OCI-M1 (cell line): ENCODE measurements at regions not wholly inside any gene's neighbourhood (a gene's known extent, or its start where the extent isn't known, plus 50 kb on each side); places are given as distances from the start of the nearest gene placed in this dataset.

Experiments used
- DNase-seq: peaks from one replicate; lab custom pipeline; 2025; lab: John Stamatoyannopoulos, UW

DNA sequence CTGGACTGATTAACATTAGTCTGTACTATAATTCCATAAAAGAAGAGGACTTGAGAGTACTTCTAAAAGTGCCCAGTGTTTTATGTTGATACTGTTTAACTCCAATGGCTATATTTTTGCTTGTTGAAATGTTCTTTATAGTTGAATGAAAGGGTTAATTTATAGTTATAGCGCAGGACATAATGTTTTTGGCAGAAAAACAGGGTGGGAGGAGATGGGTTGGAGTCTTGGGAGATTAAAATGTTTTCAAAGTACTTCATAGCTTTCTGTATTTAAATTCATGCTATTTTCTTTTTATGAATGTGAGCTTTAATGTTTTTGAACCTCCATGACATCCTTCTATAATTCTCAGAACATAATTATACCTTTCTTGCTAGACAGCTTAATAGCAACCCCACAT, 108.2 kb downstream of the CNTN3 start:
- no peak for DNase-seq

DNA sequence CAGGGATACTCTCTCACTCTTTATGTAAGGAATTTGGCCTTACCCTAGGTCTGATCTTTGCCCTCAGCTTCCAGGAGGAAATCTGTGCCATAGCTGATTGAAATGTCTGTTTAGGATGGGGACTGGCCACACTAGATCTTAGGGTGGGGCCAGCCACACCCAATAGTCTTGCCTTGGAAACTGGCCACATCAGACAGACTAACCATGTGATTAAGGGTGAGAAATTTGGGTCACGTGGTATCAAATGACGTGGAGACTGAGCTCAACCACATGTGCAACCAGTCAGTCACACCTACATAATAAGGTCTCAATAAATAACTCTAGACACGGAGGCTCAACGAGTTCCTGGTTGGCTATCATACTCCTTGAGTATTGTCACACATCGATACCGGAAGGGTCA, 113.5 kb downstream of the CNTN3 start:
- no peak for DNase-seq

DNA sequence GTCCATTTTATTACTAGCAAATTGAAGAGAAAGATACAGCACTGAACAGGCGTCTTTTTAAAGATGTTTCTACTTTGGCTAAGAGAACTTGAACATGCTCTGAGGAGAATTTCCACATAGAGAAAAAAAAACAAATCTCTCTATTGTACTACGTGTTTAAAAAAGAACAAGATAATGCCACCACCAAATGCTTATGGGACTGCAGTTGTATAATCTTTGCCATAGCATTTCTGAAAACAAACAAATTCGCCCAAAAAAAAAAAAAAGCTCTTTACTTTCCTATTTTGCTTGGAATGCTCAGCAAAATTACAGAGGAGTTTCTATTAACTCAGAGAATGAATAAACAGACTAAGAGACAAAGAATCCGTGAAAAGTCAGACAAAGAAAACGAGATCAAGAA, 114.2 kb downstream of the CNTN3 start:
- no peak for DNase-seq

DNA sequence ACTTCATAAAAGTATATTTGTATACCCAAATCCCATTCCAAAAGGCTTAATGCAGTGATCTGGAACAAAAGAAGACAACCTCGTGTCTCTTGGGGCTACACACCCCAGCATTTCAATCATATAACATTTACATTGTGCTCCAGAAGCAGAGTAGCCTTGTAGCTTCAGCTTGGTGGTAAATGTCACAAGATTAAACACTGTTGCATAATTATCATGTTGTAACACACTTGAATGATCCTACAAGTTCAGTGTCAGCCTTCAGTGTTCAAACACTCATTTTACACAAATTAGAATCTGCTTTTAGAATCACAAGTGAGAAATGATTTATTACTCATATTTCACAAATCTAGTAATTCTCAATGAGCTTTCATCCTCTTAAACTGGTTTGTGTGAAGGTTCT, 122.6 kb downstream of the CNTN3 start:
- DNase-seq = peak; percentile 4

DNA sequence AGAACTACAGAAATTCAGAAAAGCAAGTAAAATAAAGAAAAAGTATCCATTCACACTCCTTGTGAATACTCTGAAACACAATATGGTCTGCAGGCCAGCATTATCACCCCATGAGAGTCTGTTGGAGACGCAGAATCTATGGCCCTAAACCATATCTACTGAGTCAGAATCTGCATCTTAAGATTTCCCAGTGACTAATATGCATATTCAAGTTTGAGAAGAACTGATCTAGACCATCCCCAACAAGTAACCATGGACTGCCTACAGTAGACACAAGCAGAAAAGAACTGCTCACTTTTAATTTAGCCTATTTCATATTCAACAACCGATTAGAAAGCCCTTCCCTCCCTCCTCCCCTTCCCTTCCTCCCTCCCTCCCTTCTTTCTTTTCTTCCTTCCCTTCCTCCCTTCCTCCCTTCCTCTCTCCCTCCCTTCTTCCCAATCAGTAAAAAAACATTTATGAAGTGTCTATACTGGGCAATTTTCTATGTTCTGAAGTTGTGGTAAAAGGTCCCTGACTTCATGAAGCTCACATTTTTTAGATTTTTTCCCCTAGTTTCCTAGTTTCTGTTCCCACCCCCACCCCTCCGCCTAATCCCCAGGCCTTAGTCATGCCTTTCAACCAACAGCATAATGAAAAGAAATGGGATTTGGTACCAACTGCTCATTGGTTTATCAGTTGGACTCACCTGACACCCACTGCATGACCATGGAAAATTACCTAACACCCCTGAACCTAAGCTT, 125.2 kb downstream of the CNTN3 start:
- no peak for DNase-seq

DNA sequence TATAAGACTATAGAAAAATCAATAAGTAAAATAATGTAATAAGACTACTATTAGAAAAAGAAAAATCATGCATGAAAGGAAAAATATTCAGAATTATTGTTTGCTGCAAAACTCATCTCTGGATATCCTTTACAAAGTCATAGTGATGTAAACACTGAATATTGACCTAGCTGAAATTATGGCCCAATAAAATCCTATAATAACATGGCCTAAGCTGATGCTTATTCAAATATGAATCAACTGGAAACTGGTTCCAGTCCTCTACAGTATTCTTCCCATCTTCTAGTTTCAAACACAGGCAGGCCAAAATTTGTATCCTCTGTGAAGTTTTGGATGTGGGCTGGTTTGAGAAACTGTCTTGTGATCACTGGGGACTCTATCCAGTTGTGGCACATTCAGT, 134.5 kb downstream of the CNTN3 start:
- no peak for DNase-seq

DNA sequence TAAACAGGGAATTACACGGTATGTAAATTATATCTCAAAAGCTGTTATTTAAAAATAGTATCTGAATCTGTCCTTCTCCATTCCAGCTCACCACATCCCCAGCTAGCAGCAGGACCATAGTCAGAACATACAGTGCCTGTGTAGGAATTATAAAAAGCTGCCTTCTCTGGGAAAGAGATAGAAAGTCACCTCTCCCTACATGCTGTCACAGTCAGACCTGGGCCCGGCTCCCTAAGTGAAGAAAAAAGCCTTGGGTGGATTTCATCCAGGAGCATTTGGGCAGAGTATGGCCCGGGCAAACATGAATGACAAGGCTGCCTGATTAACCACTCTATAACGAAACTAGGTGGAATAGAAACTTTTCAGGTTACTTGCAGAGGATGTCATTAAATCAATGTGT, 144.1 kb downstream of the CNTN3 start:
- no peak for DNase-seq

DNA sequence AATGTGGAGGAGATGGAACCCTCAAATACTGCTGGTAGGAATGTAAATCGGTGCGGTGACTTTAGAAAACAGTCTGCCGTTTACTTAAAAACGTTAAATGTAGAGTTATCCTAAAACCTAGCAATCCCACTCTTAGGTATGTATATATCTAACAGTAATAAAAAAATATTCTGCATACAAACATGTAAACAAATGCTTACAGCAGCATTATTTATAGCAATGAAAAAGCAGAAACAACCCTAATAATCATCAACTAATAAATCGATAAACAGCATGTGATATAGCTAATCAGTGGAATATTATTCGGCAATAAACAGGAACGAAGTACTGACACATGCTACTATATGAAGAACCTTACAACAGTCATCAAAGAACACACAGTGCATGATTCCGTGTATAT, 144.7 kb downstream of the CNTN3 start:
- no peak for DNase-seq

DNA sequence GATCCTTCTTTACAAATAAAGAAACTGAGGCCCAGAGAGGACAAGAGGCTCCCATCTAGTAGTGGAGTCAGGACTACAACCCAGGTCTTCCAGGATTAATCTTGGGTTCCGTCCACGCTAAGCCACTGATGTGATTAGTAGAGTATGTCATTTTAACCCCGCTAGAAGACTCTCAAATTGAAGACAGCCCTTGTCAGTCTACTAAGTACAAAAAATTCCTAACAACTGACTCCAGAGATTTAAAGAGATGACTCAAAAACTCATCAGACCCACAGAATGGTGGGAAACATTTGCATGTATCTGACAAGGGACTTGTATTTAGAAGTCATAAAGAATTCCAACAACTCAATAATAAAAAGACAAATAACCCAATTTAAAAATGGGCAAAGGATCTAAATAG, 145.3 kb downstream of the CNTN3 start:
- DNase-seq = no peak

DNA sequence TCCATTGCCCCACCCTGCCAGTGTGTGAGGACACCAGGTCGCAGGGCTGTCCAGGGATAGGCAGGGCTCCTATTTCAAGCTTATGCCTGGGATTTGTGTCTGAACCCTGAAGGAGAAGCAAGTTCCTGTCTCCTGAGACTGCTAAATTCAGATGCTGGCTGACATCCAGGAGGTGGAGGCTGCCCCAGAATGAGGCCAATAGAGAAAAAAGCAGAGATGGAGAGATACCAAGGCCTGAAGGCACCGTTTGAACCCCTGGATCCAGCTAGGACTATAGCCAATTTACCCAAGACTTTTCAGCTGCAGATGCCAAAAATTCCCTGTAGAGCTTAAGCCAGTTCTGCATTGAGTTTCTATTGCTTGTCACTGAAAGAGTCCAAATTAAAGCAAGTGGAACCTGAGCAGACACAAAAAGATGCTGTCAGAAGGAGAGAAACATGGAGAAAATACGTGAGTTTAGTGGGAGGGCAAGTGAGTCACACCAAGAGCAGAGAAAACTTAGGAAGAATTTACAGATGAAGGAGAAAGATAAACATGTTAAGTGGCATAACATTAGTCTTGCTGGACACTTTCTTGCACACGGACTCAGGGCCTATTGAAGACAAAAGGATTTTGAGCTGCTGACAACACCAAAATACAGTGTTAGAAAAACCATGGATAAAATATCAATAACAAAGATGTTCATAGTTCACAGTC, 148.6 kb downstream of the CNTN3 start:
- no peak for DNase-seq

DNA sequence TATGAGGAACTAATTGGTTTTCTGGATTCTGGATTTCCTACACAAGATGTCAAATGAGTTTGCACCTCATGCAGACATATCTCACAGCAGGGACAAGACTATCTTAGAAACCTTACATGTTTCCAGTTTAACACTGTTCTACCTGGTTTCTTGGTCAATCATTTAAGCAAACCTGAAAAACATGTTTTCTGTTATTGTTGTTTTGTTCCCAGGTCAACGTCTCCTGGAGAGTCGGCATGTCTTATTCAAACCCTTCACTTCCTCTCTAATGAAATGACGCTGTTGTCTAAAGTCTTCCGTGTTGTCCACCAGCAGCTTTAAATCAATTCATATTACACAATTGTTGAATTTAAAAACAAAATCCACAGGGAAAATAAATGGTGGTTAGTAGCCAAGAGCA, 150.9 kb downstream of the CNTN3 start:
- no peak for DNase-seq

DNA sequence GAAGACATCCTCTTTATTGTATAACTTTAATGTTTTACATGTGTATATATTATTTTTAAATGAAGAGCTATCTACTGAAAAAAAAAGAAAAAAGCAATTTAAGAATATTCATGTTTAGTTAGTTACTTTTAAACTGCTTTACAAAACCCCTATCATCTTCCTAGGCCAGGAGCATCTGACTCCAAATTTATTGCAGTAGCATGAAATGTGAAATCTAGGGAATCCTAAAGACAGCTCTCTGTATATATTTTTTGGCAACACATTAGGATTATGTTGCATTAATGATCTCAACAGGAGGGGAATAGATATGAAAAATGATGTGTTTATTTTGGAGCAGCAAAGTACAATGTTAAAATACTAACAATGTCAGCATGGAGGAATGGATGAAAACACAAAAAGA, 158.3 kb downstream of the CNTN3 start:
- DNase-seq = no peak

DNA sequence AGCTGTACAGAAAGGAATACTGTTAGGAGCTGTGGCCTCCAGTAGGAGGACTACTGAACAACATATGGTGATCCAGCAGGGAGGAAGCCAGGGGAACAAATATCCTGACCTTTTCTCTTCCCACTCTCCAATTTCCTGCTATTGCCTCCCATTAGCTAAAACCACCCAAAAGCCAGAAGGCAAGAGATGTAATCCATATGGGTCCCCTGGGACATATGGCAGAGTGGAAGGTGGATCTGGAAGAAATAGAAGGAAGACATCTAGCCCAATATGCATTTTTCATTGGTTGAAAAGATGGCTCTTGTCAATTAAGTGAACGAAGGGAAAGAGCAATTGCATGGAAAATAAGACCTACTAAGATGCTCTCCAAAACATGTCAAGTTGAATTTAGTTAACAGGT, 167.2 kb downstream of the CNTN3 start:
- DNase-seq = no peak

DNA sequence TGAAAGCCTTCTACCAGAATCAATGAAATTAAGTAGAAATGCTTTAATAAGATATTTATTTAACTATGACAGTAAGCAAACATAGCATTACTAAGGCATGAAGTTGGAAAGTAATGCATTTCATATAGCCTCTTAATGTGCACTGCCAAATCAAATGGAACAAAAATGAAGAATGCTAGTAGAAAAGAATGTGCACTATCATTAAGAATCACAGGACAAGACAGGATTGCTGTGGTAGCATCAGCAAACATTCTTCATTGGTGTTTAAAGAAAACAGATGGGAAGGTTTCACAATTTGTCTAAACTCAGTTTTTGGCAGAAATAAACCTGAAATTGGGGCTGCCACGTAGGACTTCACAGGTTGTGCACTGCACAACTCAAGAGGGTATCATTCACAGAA, 168.9 kb downstream of the CNTN3 start:
- no peak for DNase-seq

DNA sequence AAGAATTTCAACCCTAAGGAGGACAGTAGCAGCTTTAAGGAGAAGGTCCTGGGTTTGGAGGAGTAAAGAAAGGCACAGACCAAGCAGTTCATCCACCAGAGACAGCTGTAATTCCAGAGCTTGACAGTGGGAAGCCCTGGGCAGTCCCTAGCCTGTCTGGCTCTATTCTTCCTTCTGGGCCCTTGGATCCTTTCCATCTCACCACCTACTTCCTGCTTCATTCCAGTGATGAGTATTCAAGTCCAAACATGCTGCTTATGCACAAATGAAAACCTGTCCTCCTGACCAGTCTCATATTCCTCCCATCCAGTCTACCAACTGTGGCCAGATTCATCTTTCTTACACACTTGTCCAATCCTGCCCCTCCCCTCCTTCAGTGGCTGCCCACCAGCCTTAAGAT, 171.4 kb downstream of the CNTN3 start:
- DNase-seq = no peak

DNA sequence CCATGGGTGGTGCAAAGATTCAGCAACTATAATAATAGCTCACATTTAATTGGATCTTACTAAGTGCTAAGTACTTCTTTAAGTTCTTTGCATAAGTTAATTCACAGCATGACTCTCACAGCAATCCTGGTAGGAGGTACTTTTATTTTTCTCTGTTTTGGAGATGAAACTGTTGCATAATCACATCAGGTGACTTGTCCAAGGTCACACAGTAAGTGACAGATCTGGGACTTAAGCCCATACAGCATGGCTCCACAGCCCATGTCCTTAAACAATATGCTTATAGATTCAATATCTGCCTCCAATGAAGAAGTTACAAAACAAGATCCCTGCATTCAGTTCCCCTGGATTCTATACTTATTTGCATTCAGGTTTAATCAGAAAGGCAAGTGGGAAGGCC, 171.8 kb downstream of the CNTN3 start:
- peak; percentile 19 for DNase-seq

DNA sequence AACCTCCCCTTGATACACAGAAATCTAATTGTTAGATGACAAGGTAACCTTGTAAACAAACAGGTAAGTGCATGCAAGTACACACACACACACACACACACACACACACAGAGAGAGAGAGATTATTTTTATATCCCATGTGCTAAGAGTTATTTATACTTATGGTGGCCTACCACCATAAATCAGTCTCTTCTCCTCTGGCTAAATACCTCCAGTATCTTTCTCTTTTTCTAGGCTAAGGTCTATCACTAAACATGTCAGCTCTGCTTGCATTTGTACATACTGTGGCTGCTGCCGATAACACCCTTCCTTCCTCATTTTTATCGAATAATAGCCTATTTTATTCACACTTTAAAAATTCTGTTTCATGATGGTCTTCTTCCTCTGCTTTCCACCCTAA, 172.4 kb downstream of the CNTN3 start:
- peak; percentile 54 for DNase-seq

DNA sequence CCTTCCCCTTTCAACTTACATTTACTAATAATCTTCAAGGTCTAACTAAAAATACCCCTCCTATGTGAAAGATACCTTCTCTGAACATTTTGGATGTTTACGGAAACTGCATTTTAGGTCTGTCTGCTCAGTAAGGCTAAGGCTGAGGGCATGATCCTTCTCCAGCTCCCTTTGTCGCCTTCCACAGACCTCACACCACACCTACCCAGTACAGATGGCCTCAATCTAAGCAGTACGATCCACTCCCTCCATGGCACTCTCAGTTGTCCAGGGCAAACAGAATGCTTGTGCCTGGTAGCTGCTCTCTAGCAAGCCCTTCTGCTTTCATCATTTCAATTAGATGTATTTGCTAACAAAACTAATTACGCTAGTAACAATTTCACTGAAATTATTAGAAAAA, 178.3 kb downstream of the CNTN3 start:
- DNase-seq = no peak

DNA sequence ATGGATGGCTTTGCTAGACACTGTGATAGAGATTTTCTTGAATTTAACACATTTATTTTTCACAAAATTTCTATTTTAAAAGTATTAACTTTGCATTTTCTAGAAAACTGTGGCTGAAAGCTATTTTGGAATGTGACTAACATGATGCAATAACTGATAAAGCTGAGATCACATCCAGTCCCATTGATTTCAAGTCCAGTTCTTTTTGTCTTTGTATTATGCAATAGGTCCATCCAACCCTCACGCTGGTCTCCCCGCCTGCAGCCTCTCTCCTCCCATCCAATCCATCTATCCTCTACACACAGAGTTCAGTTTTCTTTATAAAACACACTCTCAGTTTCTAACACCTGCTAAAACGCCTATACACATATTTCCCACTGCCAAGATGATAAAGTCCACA, 178.8 kb downstream of the CNTN3 start:
- DNase-seq = no peak

DNA sequence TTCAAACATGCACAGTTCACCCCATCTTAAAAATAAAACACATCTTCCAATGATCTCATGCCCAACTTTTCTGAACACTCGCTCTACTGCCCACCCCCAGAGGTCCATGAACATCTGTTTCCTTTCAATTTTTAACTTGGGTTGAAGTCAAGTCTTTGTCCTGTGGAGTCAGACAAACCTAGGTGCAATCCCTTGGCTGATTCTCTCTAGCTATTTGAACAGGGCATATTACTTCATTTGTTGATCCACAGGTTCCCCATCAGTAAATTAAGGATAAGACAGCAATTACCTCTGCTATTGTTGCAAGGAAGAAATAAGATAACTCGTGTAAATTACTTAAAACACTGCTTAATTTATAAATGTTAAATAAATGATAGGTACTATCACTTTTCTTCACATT, 180.1 kb downstream of the CNTN3 start:
- DNase-seq = no peak

DNA sequence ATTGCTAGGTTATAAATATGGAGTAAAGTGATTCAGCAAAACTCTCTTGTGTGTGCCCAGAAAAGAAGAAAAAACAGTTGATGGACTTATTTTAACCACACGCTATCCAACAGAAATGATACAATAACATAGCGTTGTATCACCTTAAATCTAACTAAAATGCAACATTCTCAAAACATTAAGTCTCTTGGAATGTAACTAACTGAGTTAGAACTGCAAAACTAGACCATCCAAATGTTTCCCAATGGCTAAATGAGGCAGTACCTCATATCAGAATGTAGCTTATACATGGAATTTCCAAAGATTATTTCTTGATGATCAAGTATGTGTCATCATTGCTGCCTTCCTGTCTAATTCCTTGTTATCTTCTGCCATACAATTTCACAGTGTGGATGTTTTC, 187.9 kb downstream of the CNTN3 start:
- no peak for DNase-seq

DNA sequence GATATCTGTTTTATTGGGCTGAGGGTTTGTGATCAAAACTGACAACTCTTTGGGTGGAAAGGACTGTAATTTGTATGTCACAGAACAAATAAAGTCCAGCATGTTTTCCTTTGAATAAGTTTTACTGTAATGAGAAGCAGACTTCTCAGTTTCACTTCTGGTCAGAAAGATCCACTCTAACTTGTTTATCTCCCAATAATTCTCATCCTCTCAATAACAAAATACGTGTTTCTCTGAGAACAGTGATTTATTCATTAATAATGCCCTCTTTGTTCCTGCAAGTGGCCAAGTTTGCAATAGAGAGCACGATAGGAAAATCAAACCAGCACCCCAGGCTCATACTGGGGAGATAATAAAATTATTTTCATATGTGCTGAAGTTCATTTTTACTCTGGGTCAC, 190.6 kb downstream of the CNTN3 start:
- DNase-seq = no peak

DNA sequence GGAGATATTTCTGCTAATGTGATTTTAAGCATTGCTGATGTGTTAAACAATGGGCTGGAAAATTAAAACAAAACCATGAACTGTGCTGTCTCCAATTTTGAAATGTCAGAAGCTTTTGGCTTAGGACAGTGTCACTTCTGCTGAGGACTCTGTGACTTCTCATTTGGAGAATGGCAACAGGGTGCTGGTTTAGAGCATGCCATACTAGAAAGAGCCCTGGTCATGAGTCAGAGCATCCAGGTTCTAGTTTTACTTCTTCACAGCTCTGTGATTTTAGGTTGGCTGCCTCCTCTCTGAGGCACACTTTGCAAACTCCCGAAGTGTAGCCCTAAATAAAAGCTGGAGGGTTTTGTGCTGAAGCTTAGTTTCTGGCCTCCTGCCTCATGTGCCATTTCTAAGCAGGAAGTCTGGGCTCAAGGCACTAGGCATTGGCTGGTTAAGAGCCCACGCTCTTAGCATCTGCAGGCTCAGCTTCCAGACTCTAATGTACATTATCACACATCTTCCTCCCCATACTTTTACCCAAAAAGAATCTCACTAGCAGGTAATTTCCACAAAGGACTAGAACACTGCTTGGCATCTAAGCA, 193.8 kb downstream of the CNTN3 start:
- no peak for DNase-seq

DNA sequence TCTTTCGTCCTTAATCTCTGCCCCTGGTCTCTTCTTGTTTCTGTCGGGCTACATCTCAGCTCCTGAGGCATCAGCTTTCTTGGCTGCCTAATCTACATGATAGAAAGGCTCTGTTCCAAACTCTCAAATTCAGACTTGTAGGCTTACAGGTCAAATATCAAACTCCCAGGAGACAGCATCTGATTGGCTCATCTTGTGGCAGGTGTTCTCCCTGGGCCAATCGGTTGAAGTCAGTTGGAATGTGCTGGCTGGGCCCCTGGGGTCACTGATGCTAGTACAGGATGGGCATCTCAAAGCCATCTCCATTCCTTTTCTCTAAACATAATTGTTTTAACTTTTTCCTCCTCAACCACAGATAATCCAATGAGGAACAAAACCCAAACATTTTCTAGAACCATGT, 198.7 kb downstream of the CNTN3 start:
- DNase-seq = no peak
